ENCODE measurements at regions not wholly inside any gene's neighbourhood (a gene's known extent, or its start where the extent isn't known, plus 50 kb on each side); places are given as distances from the start of the nearest gene placed in this dataset.

DNA sequence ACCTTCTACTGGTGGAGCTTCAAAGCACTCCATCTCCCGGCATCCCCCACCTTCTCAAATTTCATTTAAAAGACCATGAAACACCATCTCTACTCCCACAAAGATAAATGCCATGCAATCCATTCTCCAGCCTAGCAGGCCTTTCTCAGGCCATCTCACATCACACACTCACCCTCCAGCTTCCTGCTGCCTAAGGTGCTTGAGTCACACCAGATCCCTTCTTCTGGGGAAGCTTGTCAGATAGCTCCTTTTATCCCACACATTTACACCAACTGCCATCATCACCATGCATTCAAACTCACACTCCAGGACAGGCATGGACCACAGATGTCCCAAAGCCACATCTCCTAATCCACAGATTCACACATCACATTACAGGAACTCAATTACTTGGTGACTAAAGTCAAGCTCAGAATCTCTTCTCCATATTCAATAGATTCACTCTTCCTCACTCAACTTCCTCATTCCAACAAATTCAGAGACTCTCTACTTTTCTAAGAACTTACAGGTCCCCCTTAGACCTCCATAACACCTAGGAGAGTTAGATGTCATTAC, 292.5 kb downstream of the TNS1 start:
- H4K20me1 ChIP-seq (ENCODE audit: insufficient read depth, low read length): peaks cover 4% of the 10 kb centered on the region; the same call in 1 of the 2 replicates
- POLR2A ChIA-PET: no interaction called here
- no peaks in the 10 kb centered on the region for H3K79me2 ChIP-seq (ENCODE audit: insufficient read depth, low read length)
- no peaks in the 10 kb centered on the region for H3K4me1 ChIP-seq (ENCODE audit: insufficient read depth, low read length)
- no peak for ATAC-seq
- CTCF ChIA-PET (ENCODE audit: low intra/inter-chr PET ratio, low total read pairs): no interaction called here
- no peak overlapping the region for H3K9ac ChIP-seq (ENCODE audit: insufficient read depth, low read depth, low read length)
- H2AFZ ChIP-seq (ENCODE audit: low read length): no peak overlapping the region
- no TSS peak for BruUV-seq (replicated peaks)
- no peak for FAIRE-seq
- H3K4me2 ChIP-seq (ENCODE audit: low read depth, low read length): no peak overlapping the region
- TF ChIP-seq MEF2D (CRISPR knock-in tag; IDR thresholded peaks at IDR 0.05) (no peak), ZNF3 (CRISPR knock-in tag; IDR thresholded peaks at IDR 0.05) (no peak), TGIF2 (CRISPR knock-in tag; IDR thresholded peaks at IDR 0.05) (no peak), FOXA3 (CRISPR knock-in tag; IDR thresholded peaks at IDR 0.05) (no peak), ZC3H4 (CRISPR knock-in tag; IDR thresholded peaks at IDR 0.05; ENCODE audit: borderline replicate concordance) (no peak), ZNF33B (CRISPR knock-in tag; IDR thresholded peaks at IDR 0.05) (no peak), U2AF1 (optimal IDR thresholded peaks at IDR 0.05; ENCODE audit: low read depth, low read length) (no peak), ZBTB8A (CRISPR knock-in tag; IDR thresholded peaks at IDR 0.05; ENCODE audit: borderline replicate concordance, low read depth) (no peak), ZNF335 (CRISPR knock-in tag; IDR thresholded peaks at IDR 0.05) (no peak)
- TF ChIP-seq, protein P1, sequence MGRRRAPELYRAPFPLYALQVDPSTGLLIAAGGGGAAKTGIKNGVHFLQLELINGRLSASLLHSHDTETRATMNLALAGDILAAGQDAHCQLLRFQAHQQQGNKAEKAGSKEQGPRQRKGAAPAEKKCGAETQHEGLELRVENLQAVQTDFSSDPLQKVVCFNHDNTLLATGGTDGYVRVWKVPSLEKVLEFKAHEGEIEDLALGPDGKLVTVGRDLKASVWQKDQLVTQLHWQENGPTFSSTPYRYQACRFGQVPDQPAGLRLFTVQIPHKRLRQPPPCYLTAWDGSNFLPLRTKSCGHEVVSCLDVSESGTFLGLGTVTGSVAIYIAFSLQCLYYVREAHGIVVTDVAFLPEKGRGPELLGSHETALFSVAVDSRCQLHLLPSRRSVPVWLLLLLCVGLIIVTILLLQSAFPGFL (CRISPR knock-in tag; IDR thresholded peaks at IDR 0.05): no peak
- H3K9me3 ChIP-seq (ENCODE audit: low read length): no peaks in the 10 kb centered on the region
- intact Hi-C loops (cut with micrococcal nuclease; ENCODE audit: unreplicated experiment): loop anchor here (5.0 to 10.0 kb wide), 2 partner anchors 565 to 1013 kb away; partner anchors contain the start of gene IGFBP5
- DNase-seq (ENCODE audit: low spot score): no peak
- H3K27ac ChIP-seq (ENCODE audit: extremely low read length, insufficient read depth, low read length): no peak overlapping the region
- in situ Hi-C loops (cut with HindIII; ENCODE audit: extremely low pct_ligation_motif_present, low pct_unique_long_range_greater_than_20kb): loop anchor here (5.0 kb wide), 1 partner anchor 1018 kb away; no protein-coding TSS in a partner anchor
- H3K4me3 ChIP-seq (replicated peaks in 1 of 3; ENCODE audit: insufficient read depth in 1 of 3, low read depth in 2 of 3, low read length in 3 of 3): no peak overlapping the region
- no peaks in the 10 kb centered on the region for H3K36me3 ChIP-seq (replicated peaks in 1 of 2; ENCODE audit: control insufficient read depth in 1 of 2, insufficient read depth in 2 of 2, low read length in 2 of 2)
- 5% methylated on average over 1 of the region's 1 CpG for WGBS (ENCODE audit: low lambda C conversion rate)
- H3K27me3 ChIP-seq (ENCODE audit: control insufficient read depth in 1 of 2, insufficient read depth in 2 of 2, low read length in 2 of 2): peaks cover 2 to 26% of the 10 kb centered on the region in 2 experiments; a peak in 2 of 5 replicates
